Esophagus mucosa (tissue), 1 donor: ENCODE measurements at regions not wholly inside any gene's neighbourhood (a gene's known extent, or its start where the extent isn't known, plus 50 kb on each side); places are given as distances from the start of the nearest gene placed in this dataset.
"Not testable (repeated sequence)": the region's sequence is repeated elsewhere in the genome, so short reads cannot be mapped to it uniquely, and the experiment has no call there.

Source experiments
- ATAC-seq: fragments of 200-7000 bp; cut with Tn5 transposase; one replicate; pipeline ENCODE4 v1.9.1; 2020
- donor health status: DM: yes; HTN: yes; CAD: no.

DNA sequence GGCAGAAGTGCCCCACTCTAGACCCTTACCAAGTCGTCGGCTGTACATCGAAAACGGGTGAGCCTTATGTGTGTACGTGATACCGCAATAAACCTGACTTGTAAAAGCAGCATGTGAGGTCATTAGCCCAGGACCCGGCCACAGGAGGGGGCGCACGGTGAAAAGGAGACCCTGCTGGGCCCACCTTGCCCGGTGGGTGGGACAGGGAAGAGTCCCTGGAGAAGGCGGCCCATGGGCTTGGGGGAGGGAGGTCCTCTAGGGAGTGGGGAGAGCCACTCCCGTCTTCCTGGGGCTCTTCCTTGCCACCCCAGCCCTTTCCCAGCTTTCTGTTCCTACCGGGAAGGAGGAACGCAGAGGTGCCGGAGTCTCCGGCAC is 188.8 kb downstream of the NPIPB11 start:
- ATAC-seq: not testable (repeated sequence)

DNA sequence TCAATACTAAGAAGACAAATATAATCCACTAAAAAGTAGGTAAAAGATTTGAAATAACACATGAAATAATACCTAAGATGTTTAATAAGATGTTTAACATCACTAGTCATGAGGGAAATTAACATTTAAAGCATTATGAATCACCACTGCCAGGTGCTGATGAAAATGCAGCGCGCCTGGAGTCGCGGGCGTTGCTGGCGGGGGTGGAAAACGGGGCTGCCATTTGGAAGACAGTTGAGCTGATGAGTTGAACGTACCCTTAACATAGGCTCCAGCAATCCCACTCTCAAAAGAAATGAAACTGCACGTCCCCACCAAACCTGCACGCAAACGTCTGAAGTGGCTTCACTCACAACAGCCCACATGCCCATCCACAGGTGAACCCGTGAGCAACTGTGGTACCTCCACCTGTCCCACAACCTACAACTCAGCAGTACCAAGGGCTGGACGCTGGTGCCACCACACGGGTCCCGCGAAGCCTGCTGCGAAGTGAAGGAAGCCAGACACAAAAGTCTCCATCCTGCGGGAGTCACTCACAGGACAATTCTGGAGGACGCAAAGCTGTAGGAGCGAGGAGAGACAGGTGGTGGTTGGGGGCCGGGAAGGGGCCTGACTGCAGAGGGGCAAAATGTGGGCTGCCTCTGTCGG is 189.3 kb downstream of the NPIPB11 start:
- not testable (repeated sequence) for ATAC-seq

DNA sequence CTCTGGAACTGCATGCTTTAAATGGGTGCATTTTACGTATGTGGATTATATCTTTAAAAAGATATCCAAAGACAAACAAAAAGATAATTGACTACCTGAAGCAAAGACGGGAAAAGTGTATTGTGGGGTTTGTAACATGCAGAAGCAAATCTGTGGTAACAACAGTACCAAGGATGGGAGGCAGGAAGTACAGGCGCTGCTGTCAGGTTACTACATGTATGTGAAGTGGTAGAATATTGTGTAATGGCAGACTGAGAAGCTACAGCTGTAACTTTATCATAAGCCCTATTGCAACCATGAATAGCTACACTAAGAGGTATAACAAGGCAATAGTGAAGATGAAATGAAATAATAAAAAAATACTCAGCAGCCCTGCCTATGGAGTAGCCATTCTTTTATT is 192.7 kb downstream of the NPIPB11 start:
- peak; percentile 58 for ATAC-seq

DNA sequence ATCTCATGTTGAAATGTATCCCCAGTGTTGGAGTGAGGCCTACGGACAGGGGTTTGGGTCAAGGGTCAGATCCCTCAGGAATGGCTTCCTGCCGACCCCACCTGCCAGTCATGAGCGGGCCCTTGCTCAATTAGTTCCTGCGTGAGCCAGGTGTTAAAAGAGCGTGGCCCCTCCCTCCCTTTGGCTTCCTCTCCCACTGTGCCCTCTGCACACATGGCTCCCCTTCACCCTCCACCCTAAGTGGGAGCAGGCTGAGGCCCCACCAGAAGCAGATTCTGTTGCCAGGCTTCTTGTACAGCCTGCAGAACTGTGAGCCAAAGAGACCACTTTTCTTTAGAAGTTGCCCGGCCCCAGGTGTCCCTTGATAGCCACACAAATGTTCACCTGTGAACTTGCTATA is 193.3 kb downstream of the NPIPB11 start:
- not testable (repeated sequence) for ATAC-seq

DNA sequence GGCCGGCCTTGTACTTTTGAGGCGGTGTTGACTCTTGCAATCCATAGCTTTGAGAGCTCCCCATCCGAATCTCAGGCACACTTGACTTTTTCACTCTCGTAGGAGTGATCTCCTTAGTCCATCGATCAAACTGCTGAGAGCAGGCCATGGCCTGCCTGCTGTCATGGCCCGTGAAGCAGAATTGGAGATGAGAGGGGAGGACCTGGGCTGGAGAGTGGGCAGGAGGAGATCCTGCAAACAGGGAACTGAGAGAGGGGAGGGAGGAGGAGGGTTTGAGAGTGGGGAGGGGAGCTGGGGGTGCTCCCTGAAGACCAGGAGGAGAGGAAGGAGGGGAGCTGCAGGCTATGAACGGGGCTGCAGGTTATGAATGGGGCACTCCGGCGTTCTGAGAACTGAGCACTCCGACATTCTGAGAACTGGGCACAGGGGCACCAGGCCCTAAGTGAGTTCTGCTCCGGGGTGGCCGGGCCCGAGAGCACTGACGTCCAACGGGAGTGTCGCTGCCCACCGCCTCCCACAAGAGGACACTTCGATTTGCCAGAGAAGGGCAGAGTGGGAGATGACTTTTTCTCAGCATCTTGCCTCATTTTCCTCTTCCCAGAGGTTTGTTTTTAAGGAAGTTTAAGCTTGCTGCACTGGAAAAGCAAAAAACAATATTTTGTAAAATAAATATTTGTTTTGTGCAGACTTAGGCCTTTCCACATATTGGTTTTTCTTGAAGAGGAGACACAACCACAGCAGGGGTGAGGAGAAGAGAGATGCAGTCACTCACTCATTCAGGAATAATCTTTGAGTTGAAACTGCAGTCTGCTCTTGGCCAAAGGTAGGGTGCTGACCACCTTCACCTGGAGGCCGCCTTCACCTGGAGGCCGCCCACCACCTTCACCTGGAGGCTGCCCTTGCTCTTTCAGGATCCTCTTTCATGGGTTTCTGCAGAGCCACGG is 194.2 kb downstream of the NPIPB11 start:
- ATAC-seq: not testable (repeated sequence)

DNA sequence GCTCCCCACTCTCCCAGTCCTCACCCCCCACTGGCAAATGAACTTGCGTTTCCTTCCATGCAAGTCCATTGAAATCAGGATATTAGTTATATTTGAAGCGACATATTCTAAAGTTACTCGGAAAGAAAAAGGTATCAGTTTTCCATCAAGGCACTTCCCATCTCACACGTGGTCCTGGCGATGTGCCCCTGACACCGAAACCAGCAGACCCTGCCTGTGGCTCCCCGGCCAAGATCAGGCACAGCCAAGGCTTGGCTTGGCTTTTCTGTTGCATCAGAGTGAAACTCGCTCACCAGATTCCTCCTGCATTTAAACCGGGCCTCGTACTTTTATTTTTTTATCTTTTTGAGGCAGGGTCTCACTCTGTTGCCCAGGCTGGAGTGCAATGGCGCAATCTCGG is 195.1 kb downstream of the NPIPB11 start:
- ATAC-seq: not testable (repeated sequence)

DNA sequence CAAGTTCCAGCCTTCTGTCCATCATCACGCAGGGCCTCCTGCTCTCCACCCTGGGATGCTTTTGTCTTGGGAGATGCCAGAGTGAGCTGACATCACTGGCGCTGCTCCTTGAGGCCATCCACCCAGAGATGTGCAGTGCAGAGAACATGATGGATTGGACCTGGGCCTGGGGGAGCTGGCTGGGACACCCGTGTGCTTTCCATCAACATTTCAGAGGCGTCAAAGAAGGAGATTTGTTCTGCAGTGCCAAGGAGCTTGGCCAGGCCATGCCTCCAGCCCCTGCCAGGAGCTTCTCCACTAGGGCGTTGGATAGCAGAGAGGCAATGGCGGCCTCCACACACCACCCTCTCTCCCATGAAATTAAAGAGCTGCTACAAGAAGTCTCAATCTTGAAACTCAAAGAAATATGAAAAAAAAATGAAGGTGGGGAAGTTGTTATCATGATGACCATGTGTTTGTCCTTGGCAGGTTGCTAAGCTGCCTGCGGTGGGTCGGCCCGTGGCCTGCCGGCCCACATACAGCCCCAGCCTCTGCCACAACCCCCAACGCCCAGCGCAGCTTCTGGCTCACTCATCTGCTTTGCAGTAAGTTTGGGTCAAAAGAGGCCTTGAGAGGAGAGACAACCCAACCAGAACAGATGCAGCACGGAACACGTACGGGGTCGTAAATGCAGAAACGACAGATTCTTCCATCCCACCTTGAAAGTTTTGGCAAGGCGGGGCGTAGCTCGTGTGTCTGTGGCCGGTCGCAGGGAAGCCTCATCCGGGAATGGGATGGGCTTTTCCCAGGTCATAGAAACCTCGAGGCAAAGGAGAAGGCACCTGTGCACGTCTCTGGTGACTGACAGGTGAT is 196.0 kb downstream of the NPIPB11 start:
- not testable (repeated sequence) for ATAC-seq

DNA sequence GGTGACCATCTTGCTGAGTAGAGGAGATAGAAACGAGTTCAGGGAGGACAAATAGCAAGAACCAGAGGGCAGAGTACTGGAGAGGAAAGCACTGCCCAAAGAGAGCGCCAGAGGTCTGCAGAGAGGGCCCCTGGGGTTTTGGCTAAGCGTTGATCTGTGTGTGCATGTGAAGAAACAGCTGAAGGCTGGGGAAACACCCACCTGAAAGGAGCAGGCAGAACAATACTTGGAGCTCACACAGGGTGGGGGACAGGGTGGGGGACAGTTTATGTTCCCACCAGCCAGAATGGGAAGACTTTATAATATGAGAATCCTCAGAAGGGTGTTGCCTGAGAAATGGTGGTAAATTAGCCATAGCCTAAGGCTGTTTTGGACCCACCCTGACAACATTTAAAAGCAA is 200.4 kb downstream of the NPIPB11 start:
- not testable (repeated sequence) for ATAC-seq

DNA sequence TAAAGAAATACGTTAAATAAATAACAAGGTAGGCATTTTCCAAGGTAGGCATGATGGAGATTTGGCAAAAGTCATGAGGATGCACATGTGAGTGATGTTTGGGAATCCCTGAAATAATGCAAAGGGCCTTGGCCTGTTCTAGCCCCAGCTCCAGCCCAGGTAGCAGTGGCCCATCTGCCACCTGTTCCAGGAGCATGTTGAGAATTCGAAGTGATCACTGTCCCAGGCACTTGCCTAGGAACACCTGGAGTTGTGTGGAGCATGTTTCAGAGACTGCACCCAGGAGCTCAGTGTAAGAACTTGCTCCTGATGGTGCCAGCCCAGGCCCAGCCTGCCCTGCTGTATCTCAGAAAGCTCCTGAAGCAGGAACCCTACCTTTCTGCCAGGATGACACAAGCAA is 201.4 kb downstream of the NPIPB11 start:
- not testable (repeated sequence) for ATAC-seq

DNA sequence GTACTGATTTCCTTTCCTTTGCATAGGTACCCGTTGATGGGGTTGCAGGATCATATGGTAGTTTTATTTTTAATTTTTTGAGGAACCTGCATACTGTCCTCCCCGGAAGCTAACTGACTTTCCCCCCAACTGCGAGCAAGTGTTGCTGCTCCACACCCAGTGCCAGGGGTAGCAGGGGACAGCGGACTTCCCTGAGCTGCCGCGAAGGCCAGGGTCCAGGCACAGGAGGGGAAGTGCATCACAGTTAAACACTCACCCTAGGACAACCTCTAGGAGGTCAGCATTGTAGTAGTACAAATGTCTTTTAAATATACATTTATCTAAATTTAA is 201.7 kb downstream of the NPIPB11 start:
- no peak for ATAC-seq

DNA sequence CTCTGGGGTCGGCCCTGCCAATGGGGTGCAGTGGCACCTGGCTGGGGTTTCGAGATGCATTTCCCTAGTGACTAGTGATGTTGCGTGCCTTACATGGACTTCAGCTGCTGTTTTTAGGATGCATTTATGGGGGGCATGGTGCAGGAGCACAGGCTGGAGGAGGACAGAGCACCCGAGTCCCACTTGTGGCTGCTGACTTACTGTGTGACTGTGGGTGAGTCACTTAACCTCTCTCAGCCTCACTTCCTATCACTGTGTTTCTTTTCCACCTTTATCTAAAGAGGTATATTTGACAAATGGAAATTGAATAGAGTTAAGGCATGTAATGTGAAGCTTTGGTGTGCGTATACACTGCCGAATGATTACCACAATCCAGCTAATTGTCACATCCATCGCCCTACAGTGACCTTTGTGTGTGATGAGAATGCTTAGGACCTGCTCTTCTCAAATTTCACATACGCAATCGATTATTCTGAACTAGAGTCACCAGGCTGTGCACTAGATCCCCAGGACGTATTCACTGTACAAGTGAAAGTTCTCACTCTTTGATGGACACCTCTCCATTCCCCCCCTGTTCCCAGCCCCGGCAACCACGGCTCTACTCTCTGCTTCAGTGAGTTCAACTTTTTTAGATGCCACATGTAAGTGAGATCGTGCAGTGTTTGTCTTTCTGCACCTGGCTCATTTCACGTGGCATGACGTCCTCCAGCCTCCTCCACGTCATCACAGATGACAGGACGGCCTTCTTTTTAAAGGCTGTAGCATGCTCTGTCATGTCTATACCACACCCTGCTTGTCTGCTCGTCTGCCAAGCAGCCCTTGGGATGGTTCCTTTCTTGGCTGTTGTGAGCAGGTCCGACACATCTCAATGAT is 202.3 kb downstream of the NPIPB11 start:
- ATAC-seq: peak; percentile 89

DNA sequence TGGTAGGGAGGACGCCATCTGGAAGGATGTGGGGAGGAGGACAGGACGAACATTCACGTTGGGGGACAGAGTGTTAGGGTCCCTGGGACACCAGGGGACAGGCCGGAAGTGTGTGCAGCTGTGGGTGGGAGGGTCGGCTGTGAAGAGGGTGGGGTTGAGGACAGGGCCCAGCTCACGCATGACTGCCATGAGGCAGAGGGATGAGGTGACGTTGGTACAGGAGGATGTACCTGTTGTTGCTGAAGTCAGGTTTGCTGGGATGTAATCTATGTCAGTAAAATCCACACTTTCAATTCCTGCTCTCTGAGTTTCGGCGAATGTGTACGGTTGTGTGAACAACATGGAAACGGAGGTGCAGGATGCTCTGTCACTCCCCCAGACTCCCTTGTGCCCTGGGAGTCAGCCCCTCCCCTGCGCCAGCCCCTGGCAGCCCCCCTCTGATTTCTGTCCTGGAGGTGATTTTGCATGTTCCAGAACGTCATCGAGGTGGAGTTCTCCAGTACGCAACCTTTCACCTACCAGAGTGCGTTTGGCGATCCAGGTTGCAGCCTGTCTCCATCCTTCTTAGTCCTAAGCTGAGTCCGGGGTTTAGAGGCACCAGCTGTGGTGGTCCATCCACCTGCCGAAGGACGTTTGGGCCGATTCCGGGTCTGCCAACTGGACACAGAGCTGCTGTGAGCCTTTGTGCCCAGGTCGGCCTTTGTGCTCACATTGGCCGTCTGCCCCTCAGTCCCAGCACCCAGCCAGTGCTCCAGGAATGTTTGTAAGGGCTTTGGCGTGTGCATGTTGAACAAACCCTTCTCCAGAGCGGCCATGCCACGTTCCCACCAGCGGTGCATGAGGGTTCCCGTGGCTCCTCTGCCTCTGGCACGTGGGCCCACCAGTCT is 203.2 kb downstream of the NPIPB11 start:
- not testable (repeated sequence) for ATAC-seq

DNA sequence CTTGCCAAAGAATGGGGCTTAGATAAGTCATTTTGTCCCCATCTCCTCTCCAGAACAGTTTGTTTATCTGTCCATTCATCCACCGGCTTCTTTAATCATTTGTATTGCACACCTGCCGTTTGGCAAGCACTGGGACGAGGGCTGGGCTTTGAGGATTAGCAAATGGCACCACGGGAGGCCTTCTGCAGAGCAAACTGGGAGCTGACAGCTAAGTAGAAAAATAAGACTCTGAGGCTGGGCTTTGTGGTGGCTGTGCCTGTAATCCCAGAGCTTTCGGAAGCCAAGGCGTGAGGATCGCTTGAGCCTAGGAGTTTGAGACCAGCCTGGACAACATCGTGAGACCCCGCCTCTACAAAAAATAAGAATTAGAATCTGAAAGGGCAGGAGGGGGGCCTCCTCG is 203.9 kb downstream of the NPIPB11 start:
- ATAC-seq: not testable (repeated sequence)

DNA sequence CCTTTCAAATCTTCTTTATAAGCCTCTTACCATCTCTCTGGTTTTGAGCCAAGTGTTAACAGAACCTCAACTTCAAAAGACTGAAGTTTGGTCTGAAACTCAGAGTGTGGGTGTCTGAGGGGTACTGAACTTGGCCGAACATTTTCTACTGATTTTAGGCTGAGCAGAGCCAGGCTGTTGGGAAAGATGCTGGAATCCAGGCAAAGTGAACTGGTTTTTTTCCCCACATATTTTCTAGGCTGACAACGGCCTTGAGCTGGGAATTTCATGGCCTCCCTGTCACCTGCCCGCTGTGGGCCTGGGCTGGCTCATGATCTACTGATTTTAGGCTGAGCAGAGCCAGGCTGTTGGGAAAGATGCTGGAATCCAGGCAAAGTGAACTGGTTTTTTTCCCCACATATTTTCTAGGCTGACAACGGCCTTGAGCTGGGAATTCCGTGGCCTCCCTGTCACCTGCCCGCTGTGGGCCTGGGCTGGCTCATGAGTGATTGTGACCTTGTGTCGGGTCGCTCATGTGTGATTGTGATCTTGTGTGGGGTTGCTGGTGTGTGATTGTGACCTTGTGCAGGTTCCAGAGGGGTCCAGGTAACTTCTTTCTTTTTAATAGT is 204.4 kb downstream of the NPIPB11 start:
- not testable (repeated sequence) for ATAC-seq

DNA sequence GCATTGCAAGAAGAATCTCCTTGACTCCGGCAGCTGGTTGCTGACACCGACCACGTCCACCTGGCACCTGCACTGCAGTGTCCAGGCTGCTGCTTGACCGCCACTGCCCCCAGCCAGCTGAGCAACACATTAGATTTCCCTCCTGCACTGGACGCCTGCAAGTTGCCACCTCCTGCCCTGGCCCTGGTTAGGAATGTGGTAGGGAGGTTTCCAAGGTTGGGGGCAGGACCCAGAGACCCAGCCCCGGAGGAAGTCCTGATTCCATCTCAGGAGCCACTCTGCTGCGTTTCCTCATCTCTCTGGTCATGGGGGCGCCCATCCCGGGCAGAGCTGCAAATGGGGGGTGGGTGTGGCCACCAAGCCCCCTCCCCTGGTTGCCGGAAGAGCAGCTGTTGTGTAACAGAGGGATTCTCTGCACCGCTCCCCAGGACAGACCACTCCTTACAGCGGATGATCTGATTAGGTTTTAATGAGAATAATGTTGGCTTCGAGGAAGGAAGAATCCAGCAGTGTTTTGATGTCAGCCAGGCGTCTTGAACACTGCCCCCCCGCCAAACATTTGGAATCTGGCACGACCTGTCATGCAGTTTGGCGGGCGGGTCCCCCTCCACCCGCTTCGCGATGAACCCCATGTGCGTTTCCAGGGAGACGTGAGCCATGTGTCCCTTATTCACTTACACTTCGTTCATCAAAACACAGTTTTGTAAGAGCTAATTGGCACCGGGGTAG is 205.1 kb downstream of the NPIPB11 start:
- ATAC-seq: not testable (repeated sequence)

DNA sequence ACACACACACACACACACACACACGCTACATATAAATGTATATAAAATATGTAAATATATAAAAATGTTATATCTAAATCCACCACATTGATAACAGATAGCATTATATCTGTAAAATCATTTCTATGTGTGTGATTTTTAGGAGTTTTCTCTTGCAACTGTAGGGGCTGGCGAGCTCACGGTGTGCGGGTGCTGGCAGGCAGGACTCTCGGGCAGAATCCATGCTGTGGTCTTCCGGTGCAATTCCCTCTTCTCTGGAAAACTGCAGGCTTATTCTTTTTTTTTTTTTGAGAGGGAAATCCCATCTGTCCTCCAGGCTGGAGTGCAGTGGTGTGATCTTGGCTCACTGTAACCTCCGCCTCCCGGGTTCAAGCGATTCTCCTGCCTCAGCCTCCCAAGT is 205.8 kb downstream of the NPIPB11 start:
- not testable (repeated sequence) for ATAC-seq

DNA sequence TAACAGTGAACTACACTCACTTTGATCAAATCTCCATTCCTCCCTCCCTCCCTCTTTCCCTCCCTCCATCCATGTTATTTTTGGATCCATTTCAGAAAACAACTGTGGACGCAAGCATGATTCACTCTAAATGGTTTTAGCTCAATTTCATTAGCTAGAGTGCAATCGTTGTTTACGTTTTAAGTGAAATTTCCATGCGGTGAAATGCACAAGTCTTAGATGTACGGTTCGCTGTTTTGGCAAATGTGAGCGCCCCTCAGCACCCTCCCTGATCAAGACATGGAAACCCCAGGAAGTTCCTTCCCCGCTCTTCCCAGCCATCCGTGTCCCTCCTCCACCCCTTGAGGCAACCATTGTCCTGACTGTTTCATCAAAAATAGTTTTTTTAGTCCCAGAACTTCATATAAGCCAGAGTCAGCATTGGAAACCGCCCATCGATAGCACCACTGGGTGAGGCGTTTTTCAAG is 206.3 kb downstream of the NPIPB11 start:
- ATAC-seq: not testable (repeated sequence)

DNA sequence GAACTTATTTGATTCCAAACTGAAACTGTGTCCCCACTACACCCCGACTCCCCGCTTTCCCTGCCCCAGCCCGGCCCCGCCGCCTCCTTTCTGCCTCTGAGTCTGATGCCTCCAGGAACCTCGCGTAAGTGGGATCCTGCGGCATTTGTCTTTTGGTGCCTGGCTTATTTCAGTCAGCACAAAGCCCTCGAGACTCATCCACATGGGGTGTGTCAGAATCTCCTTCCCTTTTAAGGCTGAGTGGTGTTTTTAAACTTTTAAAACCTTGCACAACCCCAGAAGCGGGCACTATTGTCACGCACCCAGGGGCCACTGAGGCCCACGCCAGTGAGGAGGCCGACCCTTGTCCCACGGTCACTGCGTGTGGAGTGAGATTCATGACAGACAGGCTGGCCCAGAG is 206.9 kb downstream of the NPIPB11 start:
- ATAC-seq: not testable (repeated sequence)

DNA sequence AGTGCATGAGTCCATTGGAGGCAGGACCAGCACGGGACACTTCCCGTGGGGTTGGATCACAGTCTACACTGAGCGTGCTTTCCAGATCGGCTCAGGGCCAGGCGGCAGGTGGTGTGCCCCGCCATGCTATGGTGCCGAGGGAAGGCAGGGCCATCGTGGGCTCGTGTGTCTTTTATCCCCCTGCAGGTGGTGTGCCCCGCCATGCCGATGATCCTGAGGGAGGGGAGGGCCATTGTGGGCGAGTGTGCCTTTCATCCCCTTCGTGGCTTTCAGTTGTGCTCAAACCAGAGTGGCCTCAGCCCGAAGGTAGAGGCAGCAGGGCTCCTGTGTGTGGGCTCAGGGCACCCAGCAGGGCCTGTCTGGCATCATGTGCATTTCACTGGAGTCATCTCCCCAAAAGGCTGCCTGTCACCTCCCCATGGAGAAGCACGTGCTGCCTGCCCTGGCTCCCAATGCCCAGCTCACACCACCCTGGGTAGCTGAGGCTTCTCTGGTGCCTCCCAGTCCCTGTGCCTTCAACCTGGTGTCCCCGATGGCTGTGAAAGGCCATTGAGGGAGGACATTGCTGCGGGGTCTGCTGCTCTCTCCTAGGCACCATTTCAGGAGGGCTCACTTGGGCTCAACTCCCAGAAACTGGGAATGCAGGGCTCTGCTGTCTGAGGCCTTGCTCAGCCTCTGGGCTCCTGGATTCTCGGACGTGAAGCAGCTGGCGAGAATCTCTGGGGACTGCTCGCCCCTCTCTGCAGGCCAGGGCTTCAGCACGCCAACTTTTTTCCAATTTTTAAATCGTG is 207.6 kb downstream of the NPIPB11 start:
- peak; percentile 16 for ATAC-seq
